ENCODE measurements at regions not wholly inside any gene's neighbourhood (a gene's known extent, or its start where the extent isn't known, plus 50 kb on each side); places are given as distances from the start of the nearest gene placed in this dataset.
A peak's percentile ranks its signal among the peaks of the same experiment; 100 is the strongest.

- ChIA-PET POLR2A (interaction anchor here (0.7 kb wide), 1 partner anchor 9 kb away, joined by 3 read pairs; no protein-coding TSS in a partner anchor), CTCF (interaction anchor here (0.6 to 1.0 kb wide), 3 partner anchors 11 to 971 kb away, joined by 3 to 5 read pairs (median 4); no protein-coding TSS in a partner anchor)
- Histone ChIP-seq H3K4me1 (ENCODE audit: control insufficient read depth, insufficient read depth, low read length) (no peaks in the 10 kb centered on the region), H3K36me3 (ENCODE audit: control insufficient read depth in 2 of 2, insufficient read depth in 1 of 2, low read length in 2 of 2) (no peaks in the 10 kb centered on the region), H3K9me3 (ENCODE audit: control insufficient read depth, insufficient read depth, low read depth, low read length) (no peaks in the 10 kb centered on the region), H3K27ac (ENCODE audit: extremely low read depth, low read depth, low read length) (no peak overlapping the region), H3K4me3 (ENCODE audit: low read depth, low read length) (no peak overlapping the region)
- TF ChIP-seq ZNF626 (tag by site-specific recombination; IDR thresholded peaks at IDR 0.05) (0 out of 2 replicates have a peak, but pooled peaks have one; percentile 17), KLF7 (tag by site-specific recombination; IDR thresholded peaks at IDR 0.05; ENCODE audit: borderline replicate concordance) (no peak), SETDB1 (IDR thresholded peaks at IDR 0.05; ENCODE audit: insufficient read length, low read length) (peak; percentile 93)
Observed at GRCh38 chr1:34511802-34512201, 243.0 kb upstream of the GJB5 start.

DNA sequence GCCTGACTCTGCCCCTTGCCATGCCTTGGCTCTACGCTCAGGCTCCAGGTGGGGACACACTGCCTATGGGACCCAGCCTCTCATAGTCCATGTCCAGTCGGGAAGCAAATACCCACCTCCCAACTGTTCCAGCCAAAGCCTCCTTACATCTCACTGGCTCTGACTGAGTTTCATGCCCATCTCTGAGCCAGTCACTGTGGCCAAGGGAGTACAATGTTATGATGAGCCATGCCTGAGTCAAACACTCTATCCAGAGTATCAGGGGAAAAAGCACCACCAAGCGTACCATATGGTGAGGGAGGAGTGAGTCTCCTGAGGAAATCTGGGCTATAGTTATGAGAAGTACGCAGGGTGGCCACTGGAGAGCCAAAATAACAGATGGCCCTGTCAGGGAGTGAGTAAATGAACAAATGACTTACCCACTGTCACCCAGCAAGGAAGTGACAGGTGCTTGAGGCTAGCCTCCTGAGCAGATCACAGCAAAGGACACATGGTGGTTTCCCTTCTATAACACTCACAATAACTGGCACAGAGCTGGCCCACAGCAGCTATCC lies 236.6 kb upstream of the GJB5 start:
- H3K27ac ChIP-seq (ENCODE audit: extremely low read depth, low read depth, low read length): no peak overlapping the region
- H3K4me3 ChIP-seq (ENCODE audit: low read depth, low read length): no peak overlapping the region
- no peaks in the 10 kb centered on the region for H3K36me3 ChIP-seq (ENCODE audit: control insufficient read depth in 2 of 2, insufficient read depth in 1 of 2, low read length in 2 of 2)
- TF ChIP-seq, protein P1, sequence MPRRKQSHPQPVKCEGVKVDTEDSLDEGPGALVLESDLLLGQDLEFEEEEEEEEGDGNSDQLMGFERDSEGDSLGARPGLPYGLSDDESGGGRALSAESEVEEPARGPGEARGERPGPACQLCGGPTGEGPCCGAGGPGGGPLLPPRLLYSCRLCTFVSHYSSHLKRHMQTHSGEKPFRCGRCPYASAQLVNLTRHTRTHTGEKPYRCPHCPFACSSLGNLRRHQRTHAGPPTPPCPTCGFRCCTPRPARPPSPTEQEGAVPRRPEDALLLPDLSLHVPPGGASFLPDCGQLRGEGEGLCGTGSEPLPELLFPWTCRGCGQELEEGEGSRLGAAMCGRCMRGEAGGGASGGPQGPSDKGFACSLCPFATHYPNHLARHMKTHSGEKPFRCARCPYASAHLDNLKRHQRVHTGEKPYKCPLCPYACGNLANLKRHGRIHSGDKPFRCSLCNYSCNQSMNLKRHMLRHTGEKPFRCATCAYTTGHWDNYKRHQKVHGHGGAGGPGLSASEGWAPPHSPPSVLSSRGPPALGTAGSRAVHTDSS (tag by site-specific recombination; IDR thresholded peaks at IDR 0.05): no peak
- TF ChIP-seq IKZF3 (tag by site-specific recombination; IDR thresholded peaks at IDR 0.05) (no peak), SP2 (tag by site-specific recombination; IDR thresholded peaks at IDR 0.05) (no peak), KLF17 (tag by site-specific recombination; IDR thresholded peaks at IDR 0.05) (no peak), ZEB2 (tag by site-specific recombination; IDR thresholded peaks at IDR 0.05) (no peak), ZNF274 (IDR thresholded peaks at IDR 0.05; ENCODE audit: low read length) (no peak), ZNF274 (tag by site-specific recombination; IDR thresholded peaks at IDR 0.05; ENCODE audit: borderline replicate concordance) (no peak), YY1 (tag by site-specific recombination; IDR thresholded peaks at IDR 0.05) (no peak), ZNF24 (tag by site-specific recombination; IDR thresholded peaks at IDR 0.05) (no peak), GFI1B (tag by site-specific recombination; IDR thresholded peaks at IDR 0.05) (no peak), ZXDB (tag by site-specific recombination; IDR thresholded peaks at IDR 0.05) (no peak), ZNF571 (tag by site-specific recombination; IDR thresholded peaks at IDR 0.05) (no peak), ZNF19 (tag by site-specific recombination; IDR thresholded peaks at IDR 0.05; ENCODE audit: low read depth) (no peak), OVOL3 (tag by site-specific recombination; IDR thresholded peaks at IDR 0.05) (no peak), PRDM1 (tag by site-specific recombination; IDR thresholded peaks at IDR 0.05) (no peak), ZBTB17 (tag by site-specific recombination; IDR thresholded peaks at IDR 0.05) (no peak), HOXC10 (CRISPR knock-in tag; IDR thresholded peaks at IDR 0.05) (no peak)
- TF ChIP-seq, protein P2, sequence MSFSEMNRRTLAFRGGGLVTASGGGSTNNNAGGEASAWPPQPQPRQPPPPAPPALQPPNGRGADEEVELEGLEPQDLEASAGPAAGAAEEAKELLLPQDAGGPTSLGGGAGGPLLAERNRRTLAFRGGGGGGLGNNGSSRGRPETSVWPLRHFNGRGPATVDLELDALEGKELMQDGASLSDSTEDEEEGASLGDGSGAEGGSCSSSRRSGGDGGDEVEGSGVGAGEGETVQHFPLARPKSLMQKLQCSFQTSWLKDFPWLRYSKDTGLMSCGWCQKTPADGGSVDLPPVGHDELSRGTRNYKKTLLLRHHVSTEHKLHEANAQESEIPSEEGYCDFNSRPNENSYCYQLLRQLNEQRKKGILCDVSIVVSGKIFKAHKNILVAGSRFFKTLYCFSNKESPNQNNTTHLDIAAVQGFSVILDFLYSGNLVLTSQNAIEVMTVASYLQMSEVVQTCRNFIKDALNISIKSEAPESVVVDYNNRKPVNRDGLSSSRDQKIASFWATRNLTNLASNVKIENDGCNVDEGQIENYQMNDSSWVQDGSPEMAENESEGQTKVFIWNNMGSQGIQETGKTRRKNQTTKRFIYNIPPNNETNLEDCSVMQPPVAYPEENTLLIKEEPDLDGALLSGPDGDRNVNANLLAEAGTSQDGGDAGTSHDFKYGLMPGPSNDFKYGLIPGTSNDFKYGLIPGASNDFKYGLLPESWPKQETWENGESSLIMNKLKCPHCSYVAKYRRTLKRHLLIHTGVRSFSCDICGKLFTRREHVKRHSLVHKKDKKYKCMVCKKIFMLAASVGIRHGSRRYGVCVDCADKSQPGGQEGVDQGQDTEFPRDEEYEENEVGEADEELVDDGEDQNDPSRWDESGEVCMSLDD (tag by site-specific recombination; IDR thresholded peaks at IDR 0.05): no peak
- no peaks in the 10 kb centered on the region for H3K9me3 ChIP-seq (ENCODE audit: control insufficient read depth, insufficient read depth, low read depth, low read length)
- H3K4me1 ChIP-seq (ENCODE audit: control insufficient read depth, insufficient read depth, low read length): no peaks in the 10 kb centered on the region
- POLR2A ChIA-PET: no interaction called here
- CTCF ChIA-PET: interaction anchor here (0.6 kb wide), 1 partner anchor 13 kb away, joined by 3 read pairs; no protein-coding TSS in a partner anchor
